ENCODE measurements at regions not wholly inside any gene's neighbourhood (a gene's known extent, or its start where the extent isn't known, plus 50 kb on each side); places are given as distances from the start of the nearest gene placed in this dataset.
"Not testable (repeated sequence)": the region's sequence is repeated elsewhere in the genome, so short reads cannot be mapped to it uniquely, and the experiment has no call there.

DNA sequence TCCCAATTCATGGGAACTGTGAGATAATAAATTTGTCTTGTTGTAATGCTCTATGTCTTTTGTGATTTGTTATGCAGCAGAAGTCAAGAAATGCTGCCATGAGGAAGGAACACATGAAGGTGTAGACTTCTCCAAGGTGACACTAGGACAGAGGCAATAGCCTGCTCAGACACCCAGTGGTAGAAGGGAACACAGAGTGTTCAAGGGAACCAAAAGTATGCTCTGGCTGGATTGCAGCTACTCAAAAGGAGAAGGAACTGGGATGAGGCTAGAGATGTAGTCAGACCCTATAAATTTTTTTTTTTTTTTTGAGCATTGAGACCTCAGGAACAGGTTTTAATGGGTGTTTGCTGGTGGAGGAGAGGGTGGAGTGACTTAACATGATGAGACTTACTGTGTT lies 232.5 kb downstream of the PARP8 start:
- DNase-seq: no peak

GRCh38 chr5:50900952-50901510 lies 234.6 kb downstream of the PARP8 start:
- no peak for DNase-seq

- DNase-seq: no peak
These were observed 237.2 kb downstream of the PARP8 start for GRCh38 chr5:50903651-50904050.

DNA sequence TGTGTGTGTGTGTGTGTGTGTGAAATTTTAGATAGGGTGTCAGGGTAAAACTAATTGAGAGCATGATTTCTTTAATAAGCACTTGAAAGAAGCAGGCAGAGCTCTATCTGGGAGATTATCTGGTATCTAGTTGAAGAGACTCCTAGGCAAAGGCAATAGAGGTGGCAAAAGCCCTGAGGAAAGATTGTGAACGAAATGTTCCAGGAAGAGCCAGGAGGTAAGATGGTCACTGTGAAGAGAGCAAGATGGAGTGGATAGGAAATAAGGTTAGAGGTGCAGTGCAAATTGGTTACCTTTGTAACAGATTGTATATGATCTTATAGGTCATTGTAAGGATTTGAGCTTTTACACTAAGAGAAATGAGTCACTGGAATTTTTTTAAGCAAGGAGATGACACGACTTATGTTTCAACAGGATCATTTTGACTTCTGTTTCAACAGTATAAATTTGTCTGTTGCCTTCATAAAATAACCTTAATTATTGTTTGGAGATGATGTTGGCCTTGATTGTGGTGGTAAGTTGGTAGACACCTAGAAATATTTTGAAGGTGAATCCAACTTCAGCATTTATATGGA lies 239.6 kb downstream of the PARP8 start:
- no peak for DNase-seq

DNA sequence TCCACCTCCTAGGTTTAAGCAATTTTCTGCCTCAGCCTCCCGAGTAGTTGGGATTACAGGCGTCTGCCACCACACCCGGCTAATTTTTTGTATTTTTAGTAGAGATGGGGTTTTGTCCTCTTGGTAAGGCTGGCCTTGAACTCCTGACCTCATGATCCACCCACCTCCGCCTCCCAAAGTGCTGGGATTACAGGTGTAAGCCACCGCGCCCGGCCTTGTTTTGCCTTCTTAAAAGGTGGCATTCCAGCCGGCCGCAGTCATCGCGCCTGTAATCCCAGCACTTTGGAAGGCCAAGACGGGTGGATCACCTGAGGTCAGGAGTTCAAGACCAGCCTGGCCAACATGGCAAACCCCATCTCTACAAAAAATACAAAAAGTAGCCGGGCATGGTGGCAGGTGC lies 253.7 kb downstream of the PARP8 start:
- not testable (repeated sequence) for DNase-seq

- no peak for DNase-seq
These were observed 255.1 kb downstream of the PARP8 start for GRCh38 chr5:50921366-50922133.

- not testable (repeated sequence) for DNase-seq
These were observed 255.9 kb downstream of the PARP8 start for GRCh38 chr5:50922134-50922941.

GRCh38 chr5:50922942-50923767 lies 256.7 kb downstream of the PARP8 start:
- no peak for DNase-seq

DNA sequence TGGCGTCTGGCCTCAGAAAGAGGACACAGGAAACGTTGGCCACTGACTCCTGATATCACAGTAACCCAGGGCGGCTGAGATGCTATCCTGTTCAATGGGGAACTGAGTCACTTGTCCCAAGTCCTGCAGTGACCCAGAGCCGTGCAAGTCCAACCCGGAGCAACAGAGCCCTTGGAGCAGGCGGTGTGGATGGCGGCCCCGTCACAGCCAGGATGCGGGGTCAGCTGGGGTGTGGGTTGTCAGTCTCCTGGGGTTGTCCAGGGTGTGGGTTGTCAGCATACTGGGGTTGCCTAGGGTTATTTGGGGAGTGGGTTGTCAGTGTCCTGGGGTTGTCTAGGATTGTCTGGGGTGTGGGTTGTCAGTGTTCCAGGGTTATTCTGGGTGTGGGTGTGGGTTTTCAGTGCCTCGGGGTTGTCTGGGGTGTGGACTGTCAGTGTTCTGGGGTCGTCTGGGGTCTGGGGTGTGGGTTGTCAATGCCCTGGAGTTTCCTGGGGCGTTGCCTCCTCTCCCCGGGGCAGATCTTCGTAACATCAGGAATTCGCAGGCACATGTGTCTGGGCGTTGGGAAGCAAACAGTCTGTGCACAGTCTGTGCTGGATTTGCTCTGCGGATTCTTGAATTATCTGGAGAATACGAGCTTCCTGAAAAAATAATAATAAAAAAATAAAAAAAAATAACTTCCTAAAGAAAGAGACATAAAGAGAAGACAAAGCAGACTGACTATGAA lies 257.5 kb downstream of the PARP8 start:
- no peak for DNase-seq

DNA sequence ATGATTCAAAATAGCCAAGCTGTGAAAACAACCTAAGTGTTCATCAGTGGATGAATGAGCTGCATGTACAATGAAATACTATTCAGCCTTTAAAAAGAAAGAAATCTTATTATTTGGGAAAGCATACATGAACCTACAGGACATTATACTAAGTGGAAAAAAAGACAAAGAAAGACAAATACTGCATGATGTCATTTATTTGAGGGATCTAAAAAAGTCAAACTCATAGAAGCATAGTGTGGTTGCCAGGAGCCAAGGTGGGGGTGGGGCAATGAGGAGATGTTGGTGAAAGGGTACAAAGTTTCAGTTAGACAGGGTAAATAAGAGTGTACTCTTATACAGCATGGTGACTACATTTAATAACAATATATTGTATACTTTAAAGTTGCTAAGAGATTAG lies 261.5 kb downstream of the PARP8 start:
- DNase-seq: no peak

DNA sequence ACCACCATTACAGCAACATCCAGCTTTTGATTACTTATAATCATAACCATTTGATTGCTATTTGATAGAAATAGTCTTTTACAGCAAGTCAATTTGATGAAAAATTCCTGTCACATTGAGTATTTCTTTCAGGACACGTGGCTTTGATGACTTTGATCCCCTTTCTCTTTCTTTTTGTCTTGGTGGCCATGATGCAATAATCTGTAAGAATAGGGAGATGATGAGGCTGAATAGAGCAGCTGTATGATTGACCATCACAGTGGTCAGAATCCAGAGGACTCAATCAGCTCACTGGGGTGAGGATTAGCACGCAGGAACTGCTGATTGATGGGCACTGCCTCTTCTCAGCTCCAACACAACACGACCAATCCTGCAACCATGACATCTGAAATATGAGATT lies 262.7 kb downstream of the PARP8 start:
- DNase-seq: no peak

GRCh38 chr5:50934343-50934742 lies 267.9 kb downstream of the PARP8 start:
- DNase-seq: no peak

DNA sequence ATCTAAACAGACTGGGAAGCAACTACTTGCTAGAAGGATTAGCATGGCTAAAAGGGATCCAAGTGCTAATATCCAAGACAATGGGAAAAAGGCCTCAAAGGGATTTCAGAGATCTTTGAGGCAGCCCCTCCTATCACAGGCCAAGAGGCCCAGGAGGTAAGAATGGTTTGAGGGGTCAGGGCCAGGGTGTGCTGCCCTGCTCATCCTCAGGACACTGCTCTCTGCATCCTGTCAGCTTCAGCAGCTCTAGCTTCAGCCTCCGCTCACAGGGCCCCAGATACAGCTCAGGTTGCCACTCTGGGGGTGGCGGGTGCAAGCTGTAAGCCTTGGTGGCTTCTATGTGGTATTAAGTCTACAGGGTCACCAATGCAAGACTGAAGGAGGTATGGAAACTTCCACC lies 278.7 kb downstream of the PARP8 start:
- DNase-seq: no peak

GRCh38 chr5:50947906-50948683 lies 281.7 kb downstream of the PARP8 start:
- no peak for DNase-seq

- no peak for DNase-seq
These were observed 286.9 kb downstream of the PARP8 start for GRCh38 chr5:50953290-50953689.

- DNase-seq: no peak
These were observed 292.5 kb downstream of the PARP8 start for GRCh38 chr5:50958852-50959457.

- DNase-seq: peak; percentile 51
These were observed 296.8 kb downstream of the PARP8 start for GRCh38 chr5:50962934-50963872.

- no peak for DNase-seq
These were observed 297.7 kb downstream of the PARP8 start for GRCh38 chr5:50963971-50964745.
